ENCODE measurements at regions not wholly inside any gene's neighbourhood (a gene's known extent, or its start where the extent isn't known, plus 50 kb on each side); places are given as distances from the start of the nearest gene placed in this dataset.

- H3K4me1 ChIP-seq = no peaks in the 10 kb centered on the region
- intact Hi-C loops (cut with DNase I) = no loop called here
- H3K27me3 ChIP-seq (ENCODE audit: low read depth) = no peaks in the 10 kb centered on the region
- ATAC-seq (peak in 1 of 2 donors; percentile 36), DNase-seq (no peak)
- no peak for TF ChIP-seq CTCF (IDR thresholded peaks at IDR 0.05)
- no peak overlapping the region for H3K27ac ChIP-seq
- H3K36me3 ChIP-seq = no peaks in the 10 kb centered on the region
- H3K9me3 ChIP-seq = peaks cover 4% of the 10 kb centered on the region
- no peak overlapping the region for H3K4me3 ChIP-seq
Measured at GRCh38 chr4:23500894-23501449, 388.9 kb downstream of the PPARGC1A start.

DNA sequence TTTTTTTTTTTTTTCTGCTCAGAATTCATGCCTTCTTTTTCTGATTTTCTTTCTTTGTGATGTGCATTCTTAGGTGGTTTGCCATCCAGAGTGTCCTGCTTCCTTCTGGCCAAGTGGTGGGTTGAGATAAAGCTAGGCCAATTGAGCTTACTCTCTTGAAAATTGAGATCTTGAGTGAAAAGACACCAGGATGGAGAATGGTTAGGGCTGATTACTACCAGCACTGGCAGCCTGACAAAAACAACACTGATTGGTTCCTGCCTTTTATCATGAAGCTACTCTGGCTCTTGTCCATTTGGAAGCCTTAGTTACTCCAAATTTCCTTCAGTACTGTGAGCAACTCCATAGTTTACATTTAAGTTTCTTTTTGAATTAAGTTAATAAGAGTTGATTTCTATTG is 404.0 kb downstream of the PPARGC1A start:
- intact Hi-C loops (cut with DNase I) = no loop called here
- no peak for DNase-seq
- no peak for TF ChIP-seq CTCF (IDR thresholded peaks at IDR 0.05)
- no peaks in the 10 kb centered on the region for H3K4me1 ChIP-seq
- no peak overlapping the region for H3K4me3 ChIP-seq
- no peak overlapping the region for H3K27ac ChIP-seq
- no peaks in the 10 kb centered on the region for H3K9me3 ChIP-seq
- no peaks in the 10 kb centered on the region for H3K27me3 ChIP-seq (ENCODE audit: low read depth)
- ATAC-seq = no peak
- no peaks in the 10 kb centered on the region for H3K36me3 ChIP-seq

DNA sequence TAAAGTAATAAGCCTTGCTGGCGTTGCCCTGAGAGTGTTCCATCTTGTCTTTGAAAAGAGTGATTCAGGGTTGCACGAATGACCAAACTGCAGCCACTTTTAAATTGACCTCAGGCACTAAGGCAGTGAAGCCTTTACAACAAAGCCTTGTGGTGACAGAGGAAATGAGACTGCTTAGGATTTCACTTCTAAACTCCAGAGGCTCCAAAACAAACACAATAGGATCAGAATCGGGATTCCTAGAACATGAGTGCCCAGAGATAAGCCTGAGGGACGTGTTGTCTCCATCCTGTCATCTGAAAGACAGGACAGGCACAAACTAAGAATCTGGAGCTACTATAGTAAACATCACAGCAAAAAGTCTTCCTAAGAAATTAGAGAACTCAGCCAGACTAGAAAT is 405.2 kb downstream of the PPARGC1A start:
- no peaks in the 10 kb centered on the region for H3K36me3 ChIP-seq
- H3K4me1 ChIP-seq = no peaks in the 10 kb centered on the region
- ATAC-seq (no peak), DNase-seq (no peak)
- no peaks in the 10 kb centered on the region for H3K27me3 ChIP-seq (ENCODE audit: low read depth)
- intact Hi-C loops (cut with DNase I) = no loop called here
- no peak overlapping the region for H3K4me3 ChIP-seq
- no peaks in the 10 kb centered on the region for H3K9me3 ChIP-seq
- no peak overlapping the region for H3K27ac ChIP-seq
- no peak for TF ChIP-seq CTCF (IDR thresholded peaks at IDR 0.05)

GRCh38 chr4:23483320-23483960 is 406.4 kb downstream of the PPARGC1A start:
- no peaks in the 10 kb centered on the region for H3K4me1 ChIP-seq
- intact Hi-C loops (cut with DNase I) = no loop called here
- no peaks in the 10 kb centered on the region for H3K9me3 ChIP-seq
- H3K27me3 ChIP-seq (ENCODE audit: low read depth) = no peaks in the 10 kb centered on the region
- H3K4me3 ChIP-seq = no peak overlapping the region
- H3K27ac ChIP-seq = no peak overlapping the region
- H3K36me3 ChIP-seq = no peaks in the 10 kb centered on the region
- ATAC-seq = no peak
- TF ChIP-seq CTCF (IDR thresholded peaks at IDR 0.05) = no peak
- DNase-seq = no peak

GRCh38 chr4:23481566-23481965 is 408.3 kb downstream of the PPARGC1A start:
- Histone ChIP-seq H3K4me1 (no peaks in the 10 kb centered on the region), H3K4me3 (no peak overlapping the region), H3K27ac (no peak overlapping the region), H3K36me3 (no peaks in the 10 kb centered on the region), H3K9me3 (no peaks in the 10 kb centered on the region), H3K27me3 (ENCODE audit: low read depth) (no peaks in the 10 kb centered on the region)
- intact Hi-C loops (cut with DNase I) = no loop called here
- ATAC-seq = no peak
- DNase-seq = no peak
- no peak for TF ChIP-seq CTCF (IDR thresholded peaks at IDR 0.05)
